ENCODE measurements at regions not wholly inside any gene's neighbourhood (a gene's known extent, or its start where the extent isn't known, plus 50 kb on each side); places are given as distances from the start of the nearest gene placed in this dataset.

DNA sequence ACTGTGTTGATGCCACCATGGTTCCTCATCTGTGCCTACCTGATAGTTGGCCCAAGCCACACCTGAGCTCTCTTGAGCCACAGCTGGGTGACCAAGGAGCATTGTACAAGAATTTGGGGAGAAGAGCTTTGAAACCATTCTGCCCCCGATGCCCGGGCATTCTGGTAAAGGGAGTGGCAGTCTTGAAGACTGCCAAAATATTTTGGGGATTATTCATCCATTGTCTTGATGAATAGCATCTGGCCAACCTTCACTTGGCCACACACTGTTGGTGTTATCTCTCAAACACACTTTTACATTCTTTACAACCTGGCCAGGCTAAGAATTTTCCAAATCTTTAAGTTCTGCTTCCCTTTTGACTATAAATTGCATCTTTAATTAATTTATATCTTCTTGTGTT is 113.1 kb upstream of the PCBD1 start:
- H3K9me3 ChIP-seq (ENCODE audit: low read length) = no peaks in the 10 kb centered on the region
- H3K9me3 Mint-ChIP-seq = peaks cover 0 to 2% (median 0%) of the 10 kb centered on the region in 5 donors
- no peak overlapping the region for H3K27ac ChIP-seq (ENCODE audit: low read depth, low read length)
- DNase-seq = no peak
- H3K4me1 ChIP-seq (ENCODE audit: insufficient read depth, low read length) = no peaks in the 10 kb centered on the region
- no peak overlapping the region for H3K27ac Mint-ChIP-seq
- CTCF ChIA-PET = no interaction called here
- H3K27me3 ChIP-seq (ENCODE audit: insufficient read depth, low read length, poor library complexity, severe bottlenecking) = no peaks in the 10 kb centered on the region
- no peaks in the 10 kb centered on the region for H3K36me3 ChIP-seq (ENCODE audit: insufficient read depth, low read length)
- H3K36me3 Mint-ChIP-seq = peaks cover 0 to 2% (median 0%) of the 10 kb centered on the region in 3 donors
- POLR2A ChIA-PET = no interaction called here
- H3K27me3 Mint-ChIP-seq = peaks cover 7 to 19% of the 10 kb centered on the region in 2 donors
- no peak overlapping the region for H3K4me3 Mint-ChIP-seq
- no peaks in the 10 kb centered on the region for H3K4me1 Mint-ChIP-seq
- H3K4me3 ChIP-seq (ENCODE audit: low read length) = no peak overlapping the region

- ChIA-PET CTCF (no interaction called here), POLR2A (no interaction called here)
- Mint-ChIP-seq H3K27ac (no peak overlapping the region), H3K4me3 (no peak overlapping the region), H3K36me3 (peaks cover 0 to 2% (median 0%) of the 10 kb centered on the region in 3 donors), H3K9me3 (peaks cover 0 to 2% (median 0%) of the 10 kb centered on the region in 5 donors), H3K27me3 (peaks cover 3 to 13% of the 10 kb centered on the region in 2 donors), H3K4me1 (no peaks in the 10 kb centered on the region)
- Histone ChIP-seq H3K4me1 (ENCODE audit: insufficient read depth, low read length) (no peaks in the 10 kb centered on the region), H3K36me3 (ENCODE audit: insufficient read depth, low read length) (no peaks in the 10 kb centered on the region), H3K9me3 (ENCODE audit: low read length) (no peaks in the 10 kb centered on the region), H3K27ac (ENCODE audit: low read depth, low read length) (no peak overlapping the region), H3K4me3 (ENCODE audit: low read length) (no peak overlapping the region), H3K27me3 (ENCODE audit: insufficient read depth, low read length, poor library complexity, severe bottlenecking) (no peaks in the 10 kb centered on the region)
- no peak for DNase-seq
Measured at GRCh38 chr10:71004176-71005075, 116.1 kb upstream of the PCBD1 start.

DNA sequence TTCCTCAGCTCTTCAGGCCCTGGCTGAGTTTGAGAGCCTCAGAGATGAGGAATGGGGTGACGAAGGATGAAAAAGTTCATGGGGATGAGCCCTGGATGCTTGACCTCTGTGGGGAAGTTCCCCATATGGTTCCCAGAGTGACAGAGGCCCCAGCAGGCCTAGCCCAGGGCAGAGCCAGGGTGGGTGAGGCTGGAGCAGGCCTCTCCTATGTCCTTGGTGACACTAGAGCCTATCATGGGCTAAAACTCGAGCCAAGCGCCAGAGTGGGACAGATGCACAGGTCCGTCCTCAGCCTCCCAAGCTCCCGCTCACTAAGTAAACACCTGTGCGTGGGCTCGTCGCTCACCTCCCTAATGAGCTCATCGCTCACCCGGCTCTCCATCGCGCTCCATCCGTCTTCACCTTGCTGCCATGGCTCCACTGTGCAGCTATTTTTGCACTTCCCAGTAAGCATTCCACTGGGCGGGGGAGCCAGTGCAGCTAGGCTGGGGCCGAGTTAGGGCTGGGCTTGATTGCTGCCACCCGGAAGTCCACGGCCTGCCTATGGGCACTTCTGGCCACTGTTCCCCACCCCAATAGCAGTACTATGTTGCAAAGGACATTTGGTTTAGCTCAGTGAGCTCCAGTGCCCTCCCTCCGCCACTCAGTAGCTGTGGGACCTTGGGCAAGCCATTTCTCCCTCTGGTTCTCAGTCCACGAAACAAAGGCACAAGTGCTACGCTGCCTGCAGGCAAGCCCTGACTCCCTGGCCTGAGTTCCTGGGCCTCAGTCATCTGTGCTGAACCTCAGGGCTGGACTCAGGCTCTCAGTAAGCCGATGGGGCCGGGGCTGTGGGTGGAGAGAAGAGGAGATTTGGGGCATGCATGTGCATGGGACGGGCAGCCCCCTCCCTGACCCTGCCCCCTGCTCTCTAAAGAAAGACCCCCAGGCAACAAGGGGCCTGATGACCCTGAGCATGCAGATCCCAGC is 117.3 kb upstream of the PCBD1 start:
- H3K36me3 Mint-ChIP-seq = no peaks in the 10 kb centered on the region
- Histone ChIP-seq H3K4me1 (ENCODE audit: insufficient read depth, low read length) (no peaks in the 10 kb centered on the region), H3K27ac (ENCODE audit: low read depth, low read length) (no peak overlapping the region), H3K36me3 (ENCODE audit: insufficient read depth, low read length) (no peaks in the 10 kb centered on the region), H3K4me3 (ENCODE audit: low read length) (no peak overlapping the region), H3K27me3 (ENCODE audit: insufficient read depth, low read length, poor library complexity, severe bottlenecking) (no peaks in the 10 kb centered on the region), H3K9me3 (ENCODE audit: low read length) (no peaks in the 10 kb centered on the region)
- H3K4me1 Mint-ChIP-seq = no peaks in the 10 kb centered on the region
- ChIA-PET CTCF (no interaction called here), POLR2A (no interaction called here)
- H3K27me3 Mint-ChIP-seq = peaks cover 2 to 13% of the 10 kb centered on the region in 2 donors
- DNase-seq = no peak
- no peak overlapping the region for H3K4me3 Mint-ChIP-seq
- H3K27ac Mint-ChIP-seq = no peak overlapping the region
- peaks cover 0 to under 1% (median 0%) of the 10 kb centered on the region in 5 donors for H3K9me3 Mint-ChIP-seq

- Histone ChIP-seq H3K27ac (ENCODE audit: low read depth, low read length) (no peak overlapping the region), H3K4me3 (ENCODE audit: low read length) (no peak overlapping the region), H3K27me3 (ENCODE audit: insufficient read depth, low read length, poor library complexity, severe bottlenecking) (no peaks in the 10 kb centered on the region), H3K9me3 (ENCODE audit: low read length) (no peaks in the 10 kb centered on the region), H3K4me1 (ENCODE audit: insufficient read depth, low read length) (no peaks in the 10 kb centered on the region), H3K36me3 (ENCODE audit: insufficient read depth, low read length) (no peaks in the 10 kb centered on the region)
- H3K27ac Mint-ChIP-seq = no peak overlapping the region
- H3K36me3 Mint-ChIP-seq = no peaks in the 10 kb centered on the region
- H3K9me3 Mint-ChIP-seq = no peaks in the 10 kb centered on the region
- ChIA-PET CTCF (no interaction called here), POLR2A (no interaction called here)
- peaks cover 2 to 9% of the 10 kb centered on the region in 2 donors for H3K27me3 Mint-ChIP-seq
- H3K4me3 Mint-ChIP-seq = no peak overlapping the region
- no peak for DNase-seq
- H3K4me1 Mint-ChIP-seq = no peaks in the 10 kb centered on the region
Measured at GRCh38 chr10:71006506-71006905, 118.1 kb upstream of the PCBD1 start.

- Histone ChIP-seq H3K9me3 (ENCODE audit: low read length) (no peaks in the 10 kb centered on the region), H3K4me1 (ENCODE audit: insufficient read depth, low read length) (no peaks in the 10 kb centered on the region), H3K27ac (ENCODE audit: low read depth, low read length) (no peak overlapping the region), H3K36me3 (ENCODE audit: insufficient read depth, low read length) (no peaks in the 10 kb centered on the region), H3K27me3 (ENCODE audit: insufficient read depth, low read length, poor library complexity, severe bottlenecking) (no peaks in the 10 kb centered on the region), H3K4me3 (ENCODE audit: low read length) (no peak overlapping the region)
- POLR2A ChIA-PET = interaction anchor here (0.6 kb wide), 1 partner anchor 89 kb away, joined by 3 read pairs; no protein-coding TSS in a partner anchor
- no peak for DNase-seq
- Mint-ChIP-seq H3K4me1 (no peaks in the 10 kb centered on the region), H3K9me3 (no peaks in the 10 kb centered on the region), H3K27me3 (peaks cover 3 to 14% of the 10 kb centered on the region in 2 donors), H3K36me3 (no peaks in the 10 kb centered on the region), H3K27ac (no peak overlapping the region), H3K4me3 (no peak overlapping the region)
- CTCF ChIA-PET = no interaction called here
Measured at GRCh38 chr10:71007516-71007915, 119.2 kb upstream of the PCBD1 start.

GRCh38 chr10:71008150-71008549 is 119.8 kb upstream of the PCBD1 start:
- no peaks in the 10 kb centered on the region for H3K4me1 Mint-ChIP-seq
- DNase-seq = no peak
- H3K27me3 ChIP-seq (ENCODE audit: insufficient read depth, low read length, poor library complexity, severe bottlenecking) = no peaks in the 10 kb centered on the region
- ChIA-PET POLR2A (no interaction called here), CTCF (no interaction called here)
- no peaks in the 10 kb centered on the region for H3K4me1 ChIP-seq (ENCODE audit: insufficient read depth, low read length)
- H3K27ac Mint-ChIP-seq = no peak overlapping the region
- no peak overlapping the region for H3K27ac ChIP-seq (ENCODE audit: low read depth, low read length)
- H3K27me3 Mint-ChIP-seq = peaks cover 5 to 14% of the 10 kb centered on the region in 2 donors
- no peaks in the 10 kb centered on the region for H3K36me3 ChIP-seq (ENCODE audit: insufficient read depth, low read length)
- no peak overlapping the region for H3K4me3 Mint-ChIP-seq
- H3K9me3 Mint-ChIP-seq = no peaks in the 10 kb centered on the region
- no peaks in the 10 kb centered on the region for H3K36me3 Mint-ChIP-seq
- H3K4me3 ChIP-seq (ENCODE audit: low read length) = no peak overlapping the region
- H3K9me3 ChIP-seq (ENCODE audit: low read length) = no peaks in the 10 kb centered on the region

DNA sequence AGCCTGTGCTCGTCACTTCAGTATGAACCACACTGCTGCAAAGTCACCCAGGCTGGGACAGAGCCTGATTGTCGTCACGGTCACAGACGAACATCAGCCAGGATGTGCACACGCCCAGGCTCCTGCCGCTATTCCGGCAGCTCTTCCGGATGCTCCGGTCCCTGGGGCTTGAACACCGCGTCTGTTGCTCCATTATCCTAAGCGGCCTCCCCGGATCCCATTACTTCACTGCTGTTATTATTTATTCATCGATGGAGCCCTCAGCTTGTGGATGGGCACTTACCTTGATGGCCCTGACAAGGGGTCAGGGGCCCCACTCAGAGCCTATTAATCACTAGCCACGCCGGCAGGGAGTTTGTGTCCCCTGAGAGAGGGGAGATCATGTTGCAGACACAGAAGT is 120.8 kb upstream of the PCBD1 start:
- H3K9me3 Mint-ChIP-seq = no peaks in the 10 kb centered on the region
- Histone ChIP-seq H3K36me3 (ENCODE audit: insufficient read depth, low read length) (no peaks in the 10 kb centered on the region), H3K4me1 (ENCODE audit: insufficient read depth, low read length) (no peaks in the 10 kb centered on the region), H3K4me3 (ENCODE audit: low read length) (no peak overlapping the region), H3K27ac (ENCODE audit: low read depth, low read length) (no peak overlapping the region), H3K27me3 (ENCODE audit: insufficient read depth, low read length, poor library complexity, severe bottlenecking) (no peaks in the 10 kb centered on the region), H3K9me3 (ENCODE audit: low read length) (no peaks in the 10 kb centered on the region)
- H3K4me1 Mint-ChIP-seq = no peaks in the 10 kb centered on the region
- peaks cover 5 to 18% of the 10 kb centered on the region in 2 donors for H3K27me3 Mint-ChIP-seq
- no peak overlapping the region for H3K27ac Mint-ChIP-seq
- no peaks in the 10 kb centered on the region for H3K36me3 Mint-ChIP-seq
- no peak for DNase-seq
- ChIA-PET CTCF (no interaction called here), POLR2A (no interaction called here)
- no peak overlapping the region for H3K4me3 Mint-ChIP-seq

DNA sequence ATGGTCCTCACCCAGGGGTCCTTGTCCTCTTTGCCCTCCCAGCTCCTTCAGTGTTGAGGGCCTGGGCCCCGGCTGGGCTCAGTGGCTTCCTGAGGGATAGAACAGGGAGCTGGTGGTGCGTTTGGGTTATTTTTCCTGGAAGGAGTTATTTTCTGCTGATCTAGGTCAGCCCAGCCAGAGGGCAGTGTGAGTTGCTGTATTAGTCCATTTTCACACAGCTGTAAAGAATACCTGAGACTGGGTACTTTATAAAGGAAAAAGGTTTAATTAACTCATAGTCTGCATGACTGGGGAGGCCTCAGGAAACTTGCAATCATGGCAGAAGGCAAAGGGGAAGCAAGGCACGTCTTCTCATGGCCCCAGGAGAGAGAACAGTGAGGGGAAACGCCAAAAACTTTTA is 122.4 kb upstream of the PCBD1 start:
- H3K4me1 Mint-ChIP-seq = no peaks in the 10 kb centered on the region
- peaks cover 5 to 22% of the 10 kb centered on the region in 2 donors for H3K27me3 Mint-ChIP-seq
- no peaks in the 10 kb centered on the region for H3K9me3 Mint-ChIP-seq
- no peaks in the 10 kb centered on the region for H3K4me1 ChIP-seq (ENCODE audit: insufficient read depth, low read length)
- no peaks in the 10 kb centered on the region for H3K36me3 ChIP-seq (ENCODE audit: insufficient read depth, low read length)
- H3K9me3 ChIP-seq (ENCODE audit: low read length) = no peaks in the 10 kb centered on the region
- H3K27ac Mint-ChIP-seq = no peak overlapping the region
- no peaks in the 10 kb centered on the region for H3K27me3 ChIP-seq (ENCODE audit: insufficient read depth, low read length, poor library complexity, severe bottlenecking)
- ChIA-PET POLR2A (no interaction called here), CTCF (no interaction called here)
- no peak overlapping the region for H3K4me3 ChIP-seq (ENCODE audit: low read length)
- no peak overlapping the region for H3K4me3 Mint-ChIP-seq
- no peak overlapping the region for H3K27ac ChIP-seq (ENCODE audit: low read depth, low read length)
- DNase-seq = no peak
- no peaks in the 10 kb centered on the region for H3K36me3 Mint-ChIP-seq

Data from CD8-positive, alpha-beta memory T cell (primary cell).